Lung microvascular endothelial cell (primary cell): ENCODE measurements at regions not wholly inside any gene's neighbourhood (a gene's known extent, or its start where the extent isn't known, plus 50 kb on each side); places are given as distances from the start of the nearest gene placed in this dataset.
"Not testable (repeated sequence)": the region's sequence is repeated elsewhere in the genome, so short reads cannot be mapped to it uniquely, and the experiment has no call there.

Experiments used
- DNase-seq, 2 donors: peaks; one replicate each; pipeline versions ENCODE4 v3.0.0 to v3.0.0-alpha.2; 2010; ENCODE audit warnings: low read depth in 2 of 2

- DNase-seq: peak in 1 of 2 donors; percentile 29
These were observed 88.8 kb upstream of the LYZL1 start for GRCh38 chr10:29199941-29200679.

GRCh38 chr10:29202386-29202940 is 86.4 kb upstream of the LYZL1 start:
- DNase-seq: no peak

- no peak for DNase-seq
These were observed 85.4 kb upstream of the LYZL1 start for GRCh38 chr10:29203432-29203831.

GRCh38 chr10:29204070-29204800 is 84.6 kb upstream of the LYZL1 start:
- DNase-seq: no peak

GRCh38 chr10:29205787-29206186 is 83.1 kb upstream of the LYZL1 start:
- DNase-seq: no peak

GRCh38 chr10:29208845-29209244 is 80.0 kb upstream of the LYZL1 start:
- no peak for DNase-seq

GRCh38 chr10:29209830-29210229 is 79.0 kb upstream of the LYZL1 start:
- no peak for DNase-seq

- no peak for DNase-seq
These were observed 78.5 kb upstream of the LYZL1 start for GRCh38 chr10:29210266-29210868.

GRCh38 chr10:29212597-29212996 is 76.3 kb upstream of the LYZL1 start:
- DNase-seq: no peak

- DNase-seq: no peak
These were observed 74.3 kb upstream of the LYZL1 start for GRCh38 chr10:29214551-29214950.

GRCh38 chr10:29217292-29217738 is 71.6 kb upstream of the LYZL1 start:
- DNase-seq: no peak

GRCh38 chr10:29223326-29223725 is 65.5 kb upstream of the LYZL1 start:
- no peak for DNase-seq

- DNase-seq: no peak
These were observed 64.2 kb upstream of the LYZL1 start for GRCh38 chr10:29224631-29225030.

GRCh38 chr10:29227201-29227600 is 61.7 kb upstream of the LYZL1 start:
- DNase-seq: no peak

GRCh38 chr10:29228562-29228961 is 60.3 kb upstream of the LYZL1 start:
- no peak for DNase-seq

- DNase-seq: no peak
These were observed 59.6 kb upstream of the LYZL1 start for GRCh38 chr10:29229258-29229705.

- not testable (repeated sequence) for DNase-seq
These were observed 52.0 kb upstream of the LYZL1 start for GRCh38 chr10:29236910-29237309.

GRCh38 chr10:29237786-29238185 is 51.1 kb upstream of the LYZL1 start:
- DNase-seq: no peak

- no peak for DNase-seq
These were observed 50.2 kb upstream of the LYZL1 start for GRCh38 chr10:29238523-29239135.
